Ascending aorta (tissue), 2 donors: ENCODE measurements at regions not wholly inside any gene's neighbourhood (a gene's known extent, or its start where the extent isn't known, plus 50 kb on each side); places are given as distances from the start of the nearest gene placed in this dataset.
"Not testable (repeated sequence)": the region's sequence is repeated elsewhere in the genome, so short reads cannot be mapped to it uniquely, and the experiment has no call there.

Source experiments
- DNase-seq, 2 donors: peaks; one replicate each; pipeline ENCODE4 v3.0.0-alpha.2; 2019; ENCODE audit warnings: low spot score in 2 of 2
- H3K27ac ChIP-seq, 2 donors: fragments of 200-600 bp; sonication (generic); one replicate each; pipeline ENCODE4 v1.5.1; 2016 to 2017; ENCODE audit warnings: mild to moderate bottlenecking in 1 of 2
- H3K27me3 ChIP-seq: fragments of 200-600 bp; sonication (generic); one replicate; pipeline ENCODE4 v1.5.1; 2017
- H3K36me3 ChIP-seq, 2 donors: fragments of 200-600 bp; sonication (generic); one replicate each; pipeline ENCODE4 v1.5.1; 2016
- H3K4me1 ChIP-seq, 2 donors: fragments of 200-600 bp; sonication (generic); one replicate each; pipeline ENCODE4 v1.5.1; 2016 to 2017; ENCODE audit warnings: mild to moderate bottlenecking in 1 of 2
- H3K4me3 ChIP-seq, 2 donors: fragments of 200-600 bp; sonication (generic); one replicate each; pipeline ENCODE4 v1.5.1; 2016 to 2017; ENCODE audit warnings: mild to moderate bottlenecking in 1 of 2
- H3K9me3 ChIP-seq, 2 donors: fragments of 200-600 bp; sonication (generic); one replicate each; pipeline ENCODE4 v1.5.1; 2016
- intact Hi-C: fragments of 100-400 bp; cut with DNase I; formaldehyde crosslinking; loops from one replicate; pipeline ENCODE4 v1.15.1; 2023
- TF ChIP-seq, protein P1 (sequence below), 3 experiments: fragments of 200-600 bp in 2 of 3; fragments of 450-650 bp in 1 of 3; sonication (generic) in 2 of 3; IDR thresholded peaks; one replicate each; pipeline ENCODE4 v1.5.1; 2016 to 2019; ENCODE audit warnings: antibody characterized with exemption in 3 of 3, mild to moderate bottlenecking in 1 of 3, moderate library complexity in 1 of 3

DNA sequence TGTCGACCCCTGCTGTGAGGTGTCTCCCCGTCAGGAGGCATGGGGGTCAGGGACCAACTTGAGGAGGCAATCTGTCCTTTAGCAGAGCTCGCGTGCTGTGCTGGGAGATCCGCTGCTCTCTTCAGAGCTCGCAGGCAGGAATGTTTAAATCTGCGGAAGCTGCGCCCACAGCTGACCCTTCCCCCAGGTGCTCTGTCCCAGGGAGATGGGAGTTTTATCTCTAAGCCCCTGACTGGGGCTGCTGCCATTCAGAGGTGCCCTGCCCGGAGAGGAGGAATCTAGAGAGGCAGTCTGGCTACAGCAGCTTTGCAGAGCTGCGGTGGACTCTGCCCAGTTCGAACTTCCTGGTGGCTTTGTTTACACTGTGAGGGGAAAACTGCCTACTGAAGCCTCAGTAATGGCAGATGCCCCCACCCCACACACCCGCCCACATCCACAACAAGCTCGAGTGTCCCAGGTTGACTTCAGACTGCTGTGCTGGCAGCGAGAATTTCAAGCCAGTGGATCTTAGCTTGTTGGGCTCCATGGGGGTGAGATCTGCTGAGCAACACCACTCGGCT, 133.1 kb downstream of the CENPC start:
- H3K4me3 ChIP-seq, intact Hi-C loops, H3K27ac ChIP-seq, H3K9me3 ChIP-seq, H3K36me3 ChIP-seq, H3K4me1 ChIP-seq, H3K27me3 ChIP-seq, DNase-seq: not testable (repeated sequence)

DNA sequence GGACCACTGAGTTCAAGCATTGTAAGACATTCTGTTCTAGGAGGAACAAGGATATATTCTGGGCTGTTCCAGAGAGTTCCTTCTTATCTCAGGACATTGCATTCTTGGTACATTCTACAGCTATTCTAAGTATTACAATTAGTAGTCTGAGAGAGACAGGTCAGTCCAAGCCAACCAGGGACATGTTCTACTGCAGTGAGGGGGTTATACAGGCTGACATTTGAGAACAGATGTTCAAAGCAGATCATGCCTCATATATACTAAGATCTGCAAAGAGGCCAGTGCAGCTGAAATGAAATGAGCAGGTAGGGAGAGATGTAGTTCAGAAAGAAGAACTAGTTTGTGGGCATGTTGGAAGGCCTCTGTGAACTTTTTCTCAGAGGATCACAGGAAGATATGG, 142.0 kb downstream of the CENPC start:
- intact Hi-C loops: no loop called here
- Histone ChIP-seq H3K36me3 (no peaks in the 10 kb centered on the region), H3K9me3 (no peaks in the 10 kb centered on the region), H3K4me1 (no peaks in the 10 kb centered on the region), H3K27ac (no peak overlapping the region), H3K4me3 (no peak overlapping the region), H3K27me3 (no peaks in the 10 kb centered on the region)
- TF ChIP-seq, protein P1, sequence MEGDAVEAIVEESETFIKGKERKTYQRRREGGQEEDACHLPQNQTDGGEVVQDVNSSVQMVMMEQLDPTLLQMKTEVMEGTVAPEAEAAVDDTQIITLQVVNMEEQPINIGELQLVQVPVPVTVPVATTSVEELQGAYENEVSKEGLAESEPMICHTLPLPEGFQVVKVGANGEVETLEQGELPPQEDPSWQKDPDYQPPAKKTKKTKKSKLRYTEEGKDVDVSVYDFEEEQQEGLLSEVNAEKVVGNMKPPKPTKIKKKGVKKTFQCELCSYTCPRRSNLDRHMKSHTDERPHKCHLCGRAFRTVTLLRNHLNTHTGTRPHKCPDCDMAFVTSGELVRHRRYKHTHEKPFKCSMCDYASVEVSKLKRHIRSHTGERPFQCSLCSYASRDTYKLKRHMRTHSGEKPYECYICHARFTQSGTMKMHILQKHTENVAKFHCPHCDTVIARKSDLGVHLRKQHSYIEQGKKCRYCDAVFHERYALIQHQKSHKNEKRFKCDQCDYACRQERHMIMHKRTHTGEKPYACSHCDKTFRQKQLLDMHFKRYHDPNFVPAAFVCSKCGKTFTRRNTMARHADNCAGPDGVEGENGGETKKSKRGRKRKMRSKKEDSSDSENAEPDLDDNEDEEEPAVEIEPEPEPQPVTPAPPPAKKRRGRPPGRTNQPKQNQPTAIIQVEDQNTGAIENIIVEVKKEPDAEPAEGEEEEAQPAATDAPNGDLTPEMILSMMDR (IDR thresholded peaks at IDR 0.05): no peak
- DNase-seq: no peak

DNA sequence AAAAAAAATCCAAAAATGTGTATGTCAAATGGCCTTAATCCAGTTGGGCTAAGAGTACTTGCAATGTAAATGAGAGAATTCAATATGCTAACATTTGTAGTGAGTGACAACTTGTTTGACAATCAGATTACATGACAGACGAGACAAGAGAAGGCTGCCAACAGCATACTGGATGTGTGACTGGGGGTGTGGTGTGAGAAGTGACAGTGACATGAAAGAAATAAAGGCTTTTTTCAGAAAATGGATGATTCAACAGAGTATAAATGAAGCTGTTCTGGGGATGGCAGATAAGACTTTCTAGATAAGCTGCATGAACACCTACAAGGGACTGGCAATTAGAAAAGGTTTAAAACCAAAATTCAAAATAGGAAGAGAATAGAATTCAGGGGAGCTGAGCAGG, 143.4 kb downstream of the CENPC start:
- H3K4me1 ChIP-seq: no peaks in the 10 kb centered on the region
- H3K27ac ChIP-seq: no peak overlapping the region
- DNase-seq: no peak
- no peak overlapping the region for H3K4me3 ChIP-seq
- H3K27me3 ChIP-seq: no peaks in the 10 kb centered on the region
- H3K36me3 ChIP-seq: no peaks in the 10 kb centered on the region
- TF ChIP-seq, protein P1 (IDR thresholded peaks at IDR 0.05): no peak
- H3K9me3 ChIP-seq: no peaks in the 10 kb centered on the region
- intact Hi-C loops: no loop called here

DNA sequence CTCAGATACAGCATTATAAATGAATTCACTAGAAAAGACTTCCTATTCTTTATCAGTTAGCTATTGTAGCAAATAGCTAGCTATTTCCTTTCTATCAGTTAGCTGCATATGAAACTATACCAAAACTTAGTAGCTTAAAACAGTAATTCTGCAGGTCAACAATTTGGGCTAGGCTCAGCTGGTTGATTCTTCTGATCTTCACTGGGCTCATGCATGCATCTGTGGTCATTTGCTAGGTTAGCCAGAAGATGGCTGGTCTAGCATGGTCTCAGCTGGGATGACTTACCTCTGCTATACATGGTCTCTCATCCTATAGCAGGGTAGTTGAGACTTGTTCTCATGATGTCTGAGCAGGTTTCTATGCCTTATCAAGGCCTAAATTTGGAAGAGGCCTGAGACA, 147.4 kb downstream of the CENPC start:
- H3K4me3 ChIP-seq: no peak overlapping the region
- TF ChIP-seq, protein P1 (IDR thresholded peaks at IDR 0.05): no peak
- DNase-seq: no peak
- intact Hi-C loops: no loop called here
- H3K9me3 ChIP-seq: no peaks in the 10 kb centered on the region
- no peaks in the 10 kb centered on the region for H3K27me3 ChIP-seq
- no peaks in the 10 kb centered on the region for H3K4me1 ChIP-seq
- no peaks in the 10 kb centered on the region for H3K36me3 ChIP-seq
- no peak overlapping the region for H3K27ac ChIP-seq

DNA sequence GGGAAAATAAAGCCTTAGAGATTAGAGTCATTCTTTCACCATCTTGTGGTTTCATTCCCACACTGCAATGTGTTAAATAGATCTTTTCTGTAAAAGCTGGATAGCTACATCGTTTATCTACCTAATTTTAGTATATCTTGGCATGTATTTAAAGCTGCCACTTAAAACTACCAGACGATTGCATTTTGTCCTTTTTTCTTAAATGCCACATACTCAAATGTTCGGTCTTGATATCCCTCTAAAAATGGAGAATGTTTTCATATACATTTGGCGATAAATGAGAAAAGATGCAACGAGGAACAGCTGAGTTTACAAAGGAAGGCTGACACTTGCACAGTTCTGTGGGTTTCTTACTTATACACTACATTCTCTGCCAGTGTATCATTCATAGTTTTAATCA, 148.3 kb downstream of the CENPC start:
- no peak overlapping the region for H3K27ac ChIP-seq
- no peaks in the 10 kb centered on the region for H3K36me3 ChIP-seq
- H3K9me3 ChIP-seq: no peaks in the 10 kb centered on the region
- no peak for DNase-seq
- intact Hi-C loops: no loop called here
- TF ChIP-seq, protein P1 (IDR thresholded peaks at IDR 0.05): no peak
- H3K27me3 ChIP-seq: no peaks in the 10 kb centered on the region
- no peaks in the 10 kb centered on the region for H3K4me1 ChIP-seq
- H3K4me3 ChIP-seq: no peak overlapping the region

DNA sequence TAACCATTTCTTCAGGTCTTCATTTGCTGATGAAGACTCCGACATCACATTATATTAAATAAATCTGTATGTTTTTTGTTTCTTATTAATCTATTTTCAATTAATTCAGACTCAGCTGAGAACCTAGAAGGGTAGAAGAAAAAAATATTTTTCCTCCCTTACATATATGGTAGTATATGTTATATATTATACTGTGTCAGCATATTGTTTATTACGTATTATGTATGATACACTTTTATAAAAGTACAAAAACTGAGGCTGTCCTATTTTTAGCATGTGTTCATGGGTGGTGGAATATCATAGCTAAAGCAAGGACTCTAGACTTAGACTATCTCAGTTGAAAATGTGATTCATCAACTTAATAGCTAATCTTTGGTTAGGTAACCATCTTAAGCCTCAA, 149.3 kb downstream of the CENPC start:
- Histone ChIP-seq H3K4me3 (no peak overlapping the region), H3K27ac (no peak overlapping the region), H3K9me3 (no peaks in the 10 kb centered on the region), H3K36me3 (no peaks in the 10 kb centered on the region), H3K4me1 (no peaks in the 10 kb centered on the region), H3K27me3 (no peaks in the 10 kb centered on the region)
- TF ChIP-seq, protein P1 (IDR thresholded peaks at IDR 0.05): no peak
- DNase-seq: no peak
- intact Hi-C loops: no loop called here
